Peyer's patch (tissue), 4 donors: ENCODE measurements at regions not wholly inside any gene's neighbourhood (a gene's known extent, or its start where the extent isn't known, plus 50 kb on each side); places are given as distances from the start of the nearest gene placed in this dataset.

Experiments used
- POLR2A ChIP-seq, 2 donors: fragments of 450-650 bp; IDR thresholded peaks; one replicate each; pipeline ENCODE4 v1.5.1; 2017; ENCODE audit warnings: antibody characterized with exemption in 2 of 2, mild to moderate bottlenecking in 2 of 2, moderate library complexity in 2 of 2
- TF ChIP-seq, protein P1 (sequence below), 6 experiments: fragments of 450-650 bp in 4 of 6; fragments of 200-600 bp in 2 of 6; sonication (generic) in 1 of 6; IDR thresholded peaks; one replicate each; pipeline ENCODE4 v1.5.1; 2017 to 2019; ENCODE audit warnings: antibody characterized with exemption in 6 of 6, mild to moderate bottlenecking in 3 of 6, moderate library complexity in 1 of 6

DNA sequence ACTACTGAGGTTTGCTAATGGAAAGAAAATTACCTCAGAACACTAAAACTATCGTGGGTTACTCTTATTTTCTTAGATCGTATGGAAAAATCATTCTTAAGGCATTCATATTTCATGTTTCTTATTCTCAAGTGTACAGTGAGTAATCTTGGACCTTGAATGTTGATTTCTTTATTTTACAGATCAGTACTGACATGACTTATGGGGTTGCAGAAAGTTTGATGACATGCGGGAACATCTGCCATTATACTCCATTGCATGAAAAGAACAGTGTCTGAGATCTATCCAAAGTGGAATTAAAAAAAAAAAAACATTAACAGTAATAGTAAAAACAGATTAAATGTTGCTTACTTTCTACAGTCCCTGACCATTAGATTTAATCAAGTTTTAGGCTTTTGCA, 1290.2 kb upstream of the WWC1 start:
- TF ChIP-seq POLR2A (IDR thresholded peaks at IDR 0.05) = no peak
- TF ChIP-seq, protein P1, sequence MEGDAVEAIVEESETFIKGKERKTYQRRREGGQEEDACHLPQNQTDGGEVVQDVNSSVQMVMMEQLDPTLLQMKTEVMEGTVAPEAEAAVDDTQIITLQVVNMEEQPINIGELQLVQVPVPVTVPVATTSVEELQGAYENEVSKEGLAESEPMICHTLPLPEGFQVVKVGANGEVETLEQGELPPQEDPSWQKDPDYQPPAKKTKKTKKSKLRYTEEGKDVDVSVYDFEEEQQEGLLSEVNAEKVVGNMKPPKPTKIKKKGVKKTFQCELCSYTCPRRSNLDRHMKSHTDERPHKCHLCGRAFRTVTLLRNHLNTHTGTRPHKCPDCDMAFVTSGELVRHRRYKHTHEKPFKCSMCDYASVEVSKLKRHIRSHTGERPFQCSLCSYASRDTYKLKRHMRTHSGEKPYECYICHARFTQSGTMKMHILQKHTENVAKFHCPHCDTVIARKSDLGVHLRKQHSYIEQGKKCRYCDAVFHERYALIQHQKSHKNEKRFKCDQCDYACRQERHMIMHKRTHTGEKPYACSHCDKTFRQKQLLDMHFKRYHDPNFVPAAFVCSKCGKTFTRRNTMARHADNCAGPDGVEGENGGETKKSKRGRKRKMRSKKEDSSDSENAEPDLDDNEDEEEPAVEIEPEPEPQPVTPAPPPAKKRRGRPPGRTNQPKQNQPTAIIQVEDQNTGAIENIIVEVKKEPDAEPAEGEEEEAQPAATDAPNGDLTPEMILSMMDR (IDR thresholded peaks at IDR 0.05) = no peak
